WTC11 (cell line): ENCODE measurements at regions not wholly inside any gene's neighbourhood (a gene's known extent, or its start where the extent isn't known, plus 50 kb on each side); places are given as distances from the start of the nearest gene placed in this dataset.

Experiments
- AFF4 ChIP-seq: sonication (generic); formaldehyde crosslinking; IDR thresholded peaks from 2 replicates; pipeline ENCODE4 v1.8.1; 2023; ENCODE audit warnings: mild to moderate bottlenecking, missing genetic modification reagents, borderline replicate concordance
- ATF6 ChIP-seq: sonication (generic); formaldehyde crosslinking; IDR thresholded peaks from 2 replicates; pipeline ENCODE4 v1.8.1; 2023; ENCODE audit warnings: mild to moderate bottlenecking, missing genetic modification reagents
- CTCF ChIP-seq: fragments of 200-600 bp; IDR thresholded peaks from 2 replicates; pipeline ENCODE4 v1.8.0; 2022; ENCODE audit warnings: antibody characterized with exemption
- HMGXB4 ChIP-seq: sonication (generic); formaldehyde crosslinking; IDR thresholded peaks from 2 replicates; pipeline ENCODE4 v1.8.1; 2023; ENCODE audit warnings: mild to moderate bottlenecking, moderate library complexity, missing genetic modification reagents
- IRF2 ChIP-seq: sonication (generic); formaldehyde crosslinking; IDR thresholded peaks from 2 replicates; pipeline ENCODE4 v1.8.0; 2022; ENCODE audit warnings: low read depth, missing genetic modification reagents, borderline replicate concordance
- PRDM15 ChIP-seq: sonication (generic); formaldehyde crosslinking; IDR thresholded peaks from 2 replicates; pipeline ENCODE4 v1.8.0; 2022; ENCODE audit warnings: missing genetic modification reagents
- TCF7 ChIP-seq: sonication (generic); formaldehyde crosslinking; IDR thresholded peaks from 2 replicates; pipeline ENCODE4 v1.8.0; 2022; ENCODE audit warnings: mild to moderate bottlenecking, low read depth, missing genetic modification reagents, moderate library complexity
- TEAD1 ChIP-seq: sonication (generic); formaldehyde crosslinking; IDR thresholded peaks from 2 replicates; pipeline ENCODE4 v1.8.0; 2022; ENCODE audit warnings: mild to moderate bottlenecking, missing genetic modification reagents
- ZNF512 ChIP-seq: sonication (generic); formaldehyde crosslinking; IDR thresholded peaks from 2 replicates; pipeline ENCODE4 v1.8.1; 2022; ENCODE audit warnings: missing genetic modification reagents, borderline replicate concordance

GRCh38 chr4:17414392-17414791, 97.5 kb downstream of the QDPR start:
- TF ChIP-seq CTCF (no peak), PRDM15 (CRISPR knock-in tag) (no peak), ZNF512 (no peak), HMGXB4 (CRISPR knock-in tag) (no peak), AFF4 (CRISPR knock-in tag) (no peak), ATF6 (CRISPR knock-in tag) (no peak), TEAD1 (no peak), TCF7 (CRISPR knock-in tag) (no peak), IRF2 (CRISPR knock-in tag) (no peak)
